GM12878 (cell line): ENCODE measurements at regions not wholly inside any gene's neighbourhood (a gene's known extent, or its start where the extent isn't known, plus 50 kb on each side); places are given as distances from the start of the nearest gene placed in this dataset.

Experiments used
- ATAC-seq: fragments of 200-7000 bp; cut with Tn5 transposase; 3 replicates; pipeline ENCODE4 v1.9.1; 2020; ENCODE audit warnings: mild to moderate bottlenecking, moderate library complexity
- BruUV-seq: library from RNA; stranded (reverse); fragments of 400-500 nt; replicated peaks from 2 replicates; lab custom pipeline; 2021; lab: Mats Ljungman, UMichigan
- CTCF ChIA-PET: fragments of 300-600 bp; sonication (Branson Sonifier 250); formaldehyde crosslinking; extraction: SDS; loops from one replicate; lab custom pipeline; 2021; ENCODE audit warnings: inconsistent platforms; lab: Yijun Ruan, JAX
- POLR2A ChIA-PET: fragments of 350-600 bp; formaldehyde crosslinking; extraction: SDS; loops from one replicate; lab custom pipeline; 2021; ENCODE audit warnings: inconsistent platforms; lab: Charles Lee
- RAD21 ChIA-PET: fragments of 300-600 bp; sonication (Branson Sonifier 250); formaldehyde crosslinking; loops from one replicate; lab custom pipeline; 2023; ENCODE audit warnings: antibody characterized with exemption; ENCODE audit not compliant: unreplicated experiment; lab: Charles Lee
- SMC1A ChIA-PET: fragments of 300-600 bp; sonication (Branson Sonifier 250); formaldehyde crosslinking; loops from one replicate; lab custom pipeline; 2023; ENCODE audit not compliant: unreplicated experiment, uncharacterized antibody; lab: Charles Lee
- DNase-seq: peaks from one replicate; pipeline ENCODE4 v3.0.0-alpha.2; 2011; ENCODE audit warnings: low read depth, low spot score
- FAIRE-seq: peaks from 3 replicates; lab custom pipeline; 2011; peaks lifted over from hg19 to GRCh38; lab: Jason Lieb, UNC
- H2AFZ ChIP-seq: 2 replicates; pipeline ENCODE4 v1.6.0; 2011; ENCODE audit warnings: low read depth, low read length, control low read depth; ENCODE audit not compliant: control insufficient read depth
- H3K27ac ChIP-seq: 2 replicates; pipeline ENCODE4 v1.5.1; 2011; ENCODE audit warnings: control low read depth; ENCODE audit not compliant: control insufficient read depth, insufficient read depth
- H3K27me3 ChIP-seq, 2 experiments: replicated peaks in 1 of 2; 2 replicates each; pipeline versions ENCODE4 v1.6.0 to v1.6.1; 2011; ENCODE audit warnings: low read length in 1 of 2; ENCODE audit not compliant: control insufficient read depth in 2 of 2, insufficient read depth in 2 of 2
- H3K36me3 ChIP-seq, 2 experiments: 2 replicates each; pipeline ENCODE4 v1.5.1; 2011; ENCODE audit warnings: low read length in 1 of 2; ENCODE audit not compliant: control insufficient read depth in 2 of 2, insufficient read depth in 2 of 2
- H3K4me1 ChIP-seq: 2 replicates; pipeline ENCODE4 v1.6.1; 2011; ENCODE audit warnings: mild to moderate bottlenecking, low read length, moderate library complexity, mixed read lengths; ENCODE audit not compliant: control insufficient read depth, insufficient read depth
- H3K4me2 ChIP-seq: 2 replicates; pipeline ENCODE4 v1.6.0; 2011; ENCODE audit warnings: control low read depth; ENCODE audit not compliant: control insufficient read depth, insufficient read depth
- H3K4me3 ChIP-seq: fragments of 200-600 bp; sonication (generic); 2 replicates; pipeline ENCODE4 v1.5.1; 2016
- H3K79me2 ChIP-seq: 2 replicates; pipeline ENCODE4 v1.6.0; 2011; ENCODE audit warnings: low read length; ENCODE audit not compliant: control insufficient read depth, insufficient read depth
- H3K9ac ChIP-seq: 2 replicates; pipeline ENCODE4 v1.8.0; 2011; ENCODE audit warnings: low read length, control low read depth, mixed read lengths; ENCODE audit not compliant: control insufficient read depth, insufficient read depth
- H3K9me3 ChIP-seq: replicated peaks from 3 replicates; pipeline ENCODE4 v1.5.1; 2011; ENCODE audit warnings: mild to moderate bottlenecking, low read length; ENCODE audit not compliant: control insufficient read depth, insufficient read depth
- H4K20me1 ChIP-seq: 2 replicates; pipeline ENCODE4 v1.6.0; 2011; ENCODE audit not compliant: control insufficient read depth, insufficient read depth
- BHLHE40 ChIP-seq, 2 experiments: fragments of 450-650 bp in 1 of 2; IDR thresholded peaks; 2 replicates each; pipeline ENCODE4 v1.6.1; 2011 to 2017; ENCODE audit warnings: low read depth in 2 of 2, borderline replicate concordance in 1 of 2, improper control_type of control experiment in 1 of 2, low read length in 1 of 2, mild to moderate bottlenecking in 1 of 2
- CBFB ChIP-seq: IDR thresholded peaks from 2 replicates; pipeline ENCODE4 v1.6.1; 2016; ENCODE audit warnings: antibody characterized with exemption, low read depth
- CBX5 ChIP-seq: sonication (generic); IDR thresholded peaks from 2 replicates; pipeline ENCODE4 v1.6.1; 2016; ENCODE audit warnings: low read depth, moderate library complexity, mild to moderate bottlenecking, inconsistent platforms
- IRF4 ChIP-seq: IDR thresholded peaks from 2 replicates; pipeline ENCODE4 v1.6.1; 2011; ENCODE audit warnings: low read depth, low read length
- LARP7 ChIP-seq: fragments of 450-650 bp; IDR thresholded peaks from 2 replicates; pipeline ENCODE4 v1.6.1; 2017; ENCODE audit warnings: mild to moderate bottlenecking
- MLLT1 ChIP-seq: fragments of 450-650 bp; IDR thresholded peaks from 2 replicates; pipeline ENCODE4 v1.6.1; 2016; ENCODE audit warnings: mild to moderate bottlenecking
- POU2F2 ChIP-seq: IDR thresholded peaks from 3 replicates; pipeline ENCODE4 v1.6.1; 2011; ENCODE audit warnings: low read depth, mild to moderate bottlenecking, low read length, borderline replicate concordance
- RELA ChIP-seq: fragments of 450-650 bp; IDR thresholded peaks from 2 replicates; pipeline ENCODE4 v1.8.0; 2014; ENCODE audit warnings: borderline replicate concordance; ENCODE audit not compliant: partially characterized antibody
- RFX5 ChIP-seq: IDR thresholded peaks from 2 replicates; pipeline ENCODE4 v1.6.1; 2011; ENCODE audit warnings: low read depth, low read length, improper control_type of control experiment
- SIX5 ChIP-seq: IDR thresholded peaks from 2 replicates; pipeline ENCODE4 v1.6.1; 2011; ENCODE audit warnings: mild to moderate bottlenecking, low read depth, low read length, moderate library complexity; ENCODE audit not compliant: severe bottlenecking
- SMAD1 ChIP-seq: fragments of 450-650 bp; IDR thresholded peaks from 2 replicates; pipeline ENCODE4 v1.6.1; 2018; ENCODE audit warnings: mild to moderate bottlenecking, low read depth; ENCODE audit not compliant: partially characterized antibody
- ZNF217 ChIP-seq: fragments of 450-650 bp; IDR thresholded peaks from 2 replicates; pipeline ENCODE4 v1.6.1; 2017; ENCODE audit warnings: antibody characterized with exemption, mild to moderate bottlenecking
- ZNF24 ChIP-seq: fragments of 450-650 bp; IDR thresholded peaks from 2 replicates; pipeline ENCODE4 v1.6.1; 2017; ENCODE audit warnings: antibody characterized with exemption, mild to moderate bottlenecking
- WGBS: methylation state at CpG from one replicate; pipeline ENCODE4 v1.1.6; 2016; ENCODE audit warnings: low lambda C conversion rate; ENCODE audit not compliant: insufficient replicate concordance, insufficient coverage; ENCODE audit errors: missing lambda C conversion rate; 5-methylcytosine and 5-hydroxymethylcytosine counted together
- in situ Hi-C: fragments of 300-500 bp; cut with MboI; formaldehyde crosslinking; loops from 9 replicates; pipeline ENCODE4 v1.14.3; 2018; ENCODE audit warnings: mixed read lengths
- intact Hi-C: fragments of 100-400 bp; cut with micrococcal nuclease; formaldehyde crosslinking; loops from one replicate; pipeline ENCODE4 v1.14.2; 2022; ENCODE audit not compliant: unreplicated experiment
- TF ChIP-seq, protein P1 (sequence below): IDR thresholded peaks from 2 replicates; pipeline ENCODE4 v1.6.1; 2012; ENCODE audit warnings: low read length, inconsistent platforms
- TF ChIP-seq, protein P2 (sequence below): fragments of 450-650 bp; IDR thresholded peaks from 2 replicates; pipeline ENCODE4 v1.6.1; 2017; ENCODE audit warnings: mild to moderate bottlenecking, moderate library complexity
- TF ChIP-seq, protein P3 (sequence below): IDR thresholded peaks from 2 replicates; pipeline ENCODE4 v1.6.1; 2012; ENCODE audit warnings: mild to moderate bottlenecking, low read depth, low read length

DNA sequence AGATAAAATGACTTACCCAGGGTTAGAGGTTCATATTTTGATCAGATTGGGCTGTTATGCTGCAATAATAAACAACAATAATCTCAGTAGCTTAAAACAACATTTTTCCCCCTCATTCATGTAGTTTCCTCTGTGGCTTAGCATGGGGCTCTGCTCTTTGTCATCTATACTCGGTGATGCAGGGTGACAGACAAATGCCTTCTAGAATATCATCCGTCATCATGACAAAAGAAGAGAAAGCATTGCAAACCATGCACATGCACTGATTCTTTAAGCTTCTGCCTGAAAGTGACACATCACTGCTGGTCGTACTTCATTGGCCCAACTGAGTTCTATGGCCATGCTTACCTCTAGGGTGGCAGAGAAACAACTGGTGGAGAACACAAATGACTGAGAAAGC is 58.8 kb upstream of the MAMDC2 start:
- Histone ChIP-seq H3K4me2 (no peak overlapping the region), H3K9me3 (no peaks in the 10 kb centered on the region), H3K79me2 (no peaks in the 10 kb centered on the region), H3K36me3 (no peaks in the 10 kb centered on the region), H3K27ac (no peak overlapping the region), H3K27me3 (no peaks in the 10 kb centered on the region), H4K20me1 (no peaks in the 10 kb centered on the region), H3K4me3 (no peak overlapping the region), H2AFZ (no peak overlapping the region), H3K4me1 (no peaks in the 10 kb centered on the region), H3K9ac (no peak overlapping the region)
- intact Hi-C loops (no loop called here), in situ Hi-C loops (no loop called here)
- RAD21 ChIA-PET = no interaction called here
- WGBS = 18% methylated on average over 3 of the region's 3 CpGs
- BruUV-seq = no TSS peak
- ATAC-seq (no peak), FAIRE-seq (no peak), DNase-seq (no peak)
- SMC1A ChIA-PET = no interaction called here
- POLR2A ChIA-PET = no interaction called here
- CTCF ChIA-PET = interaction anchor here (1.0 to 4.2 kb wide), 2 partner anchors 127 to 617 kb away, joined by 4 to 17 read pairs; no protein-coding TSS in a partner anchor
- TF ChIP-seq, protein P1, sequence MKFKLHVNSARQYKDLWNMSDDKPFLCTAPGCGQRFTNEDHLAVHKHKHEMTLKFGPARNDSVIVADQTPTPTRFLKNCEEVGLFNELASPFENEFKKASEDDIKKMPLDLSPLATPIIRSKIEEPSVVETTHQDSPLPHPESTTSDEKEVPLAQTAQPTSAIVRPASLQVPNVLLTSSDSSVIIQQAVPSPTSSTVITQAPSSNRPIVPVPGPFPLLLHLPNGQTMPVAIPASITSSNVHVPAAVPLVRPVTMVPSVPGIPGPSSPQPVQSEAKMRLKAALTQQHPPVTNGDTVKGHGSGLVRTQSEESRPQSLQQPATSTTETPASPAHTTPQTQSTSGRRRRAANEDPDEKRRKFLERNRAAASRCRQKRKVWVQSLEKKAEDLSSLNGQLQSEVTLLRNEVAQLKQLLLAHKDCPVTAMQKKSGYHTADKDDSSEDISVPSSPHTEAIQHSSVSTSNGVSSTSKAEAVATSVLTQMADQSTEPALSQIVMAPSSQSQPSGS = no peak
- TF ChIP-seq IRF4 (no peak), POU2F2 (no peak), MLLT1 (no peak), RFX5 (no peak), ZNF24 (no peak), CBFB (no peak), CBX5 (no peak), SMAD1 (no peak), SIX5 (no peak), LARP7 (no peak), BHLHE40 (IDR thresholded peaks at IDR 0.05; ENCODE audit: borderline replicate concordance in 1 of 2, low read depth in 2 of 2, low read length in 1 of 2) (no peak), RELA (no peak), ZNF217 (no peak)
- TF ChIP-seq, protein P2, sequence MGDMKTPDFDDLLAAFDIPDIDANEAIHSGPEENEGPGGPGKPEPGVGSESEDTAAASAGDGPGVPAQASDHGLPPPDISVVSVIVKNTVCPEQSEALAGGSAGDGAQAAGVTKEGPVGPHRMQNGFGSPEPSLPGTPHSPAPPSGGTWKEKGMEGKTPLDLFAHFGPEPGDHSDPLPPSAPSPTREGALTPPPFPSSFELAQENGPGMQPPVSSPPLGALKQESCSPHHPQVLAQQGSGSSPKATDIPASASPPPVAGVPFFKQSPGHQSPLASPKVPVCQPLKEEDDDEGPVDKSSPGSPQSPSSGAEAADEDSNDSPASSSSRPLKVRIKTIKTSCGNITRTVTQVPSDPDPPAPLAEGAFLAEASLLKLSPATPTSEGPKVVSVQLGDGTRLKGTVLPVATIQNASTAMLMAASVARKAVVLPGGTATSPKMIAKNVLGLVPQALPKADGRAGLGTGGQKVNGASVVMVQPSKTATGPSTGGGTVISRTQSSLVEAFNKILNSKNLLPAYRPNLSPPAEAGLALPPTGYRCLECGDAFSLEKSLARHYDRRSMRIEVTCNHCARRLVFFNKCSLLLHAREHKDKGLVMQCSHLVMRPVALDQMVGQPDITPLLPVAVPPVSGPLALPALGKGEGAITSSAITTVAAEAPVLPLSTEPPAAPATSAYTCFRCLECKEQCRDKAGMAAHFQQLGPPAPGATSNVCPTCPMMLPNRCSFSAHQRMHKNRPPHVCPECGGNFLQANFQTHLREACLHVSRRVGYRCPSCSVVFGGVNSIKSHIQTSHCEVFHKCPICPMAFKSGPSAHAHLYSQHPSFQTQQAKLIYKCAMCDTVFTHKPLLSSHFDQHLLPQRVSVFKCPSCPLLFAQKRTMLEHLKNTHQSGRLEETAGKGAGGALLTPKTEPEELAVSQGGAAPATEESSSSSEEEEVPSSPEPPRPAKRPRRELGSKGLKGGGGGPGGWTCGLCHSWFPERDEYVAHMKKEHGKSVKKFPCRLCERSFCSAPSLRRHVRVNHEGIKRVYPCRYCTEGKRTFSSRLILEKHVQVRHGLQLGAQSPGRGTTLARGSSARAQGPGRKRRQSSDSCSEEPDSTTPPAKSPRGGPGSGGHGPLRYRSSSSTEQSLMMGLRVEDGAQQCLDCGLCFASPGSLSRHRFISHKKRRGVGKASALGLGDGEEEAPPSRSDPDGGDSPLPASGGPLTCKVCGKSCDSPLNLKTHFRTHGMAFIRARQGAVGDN = no peak
- TF ChIP-seq, protein P3, sequence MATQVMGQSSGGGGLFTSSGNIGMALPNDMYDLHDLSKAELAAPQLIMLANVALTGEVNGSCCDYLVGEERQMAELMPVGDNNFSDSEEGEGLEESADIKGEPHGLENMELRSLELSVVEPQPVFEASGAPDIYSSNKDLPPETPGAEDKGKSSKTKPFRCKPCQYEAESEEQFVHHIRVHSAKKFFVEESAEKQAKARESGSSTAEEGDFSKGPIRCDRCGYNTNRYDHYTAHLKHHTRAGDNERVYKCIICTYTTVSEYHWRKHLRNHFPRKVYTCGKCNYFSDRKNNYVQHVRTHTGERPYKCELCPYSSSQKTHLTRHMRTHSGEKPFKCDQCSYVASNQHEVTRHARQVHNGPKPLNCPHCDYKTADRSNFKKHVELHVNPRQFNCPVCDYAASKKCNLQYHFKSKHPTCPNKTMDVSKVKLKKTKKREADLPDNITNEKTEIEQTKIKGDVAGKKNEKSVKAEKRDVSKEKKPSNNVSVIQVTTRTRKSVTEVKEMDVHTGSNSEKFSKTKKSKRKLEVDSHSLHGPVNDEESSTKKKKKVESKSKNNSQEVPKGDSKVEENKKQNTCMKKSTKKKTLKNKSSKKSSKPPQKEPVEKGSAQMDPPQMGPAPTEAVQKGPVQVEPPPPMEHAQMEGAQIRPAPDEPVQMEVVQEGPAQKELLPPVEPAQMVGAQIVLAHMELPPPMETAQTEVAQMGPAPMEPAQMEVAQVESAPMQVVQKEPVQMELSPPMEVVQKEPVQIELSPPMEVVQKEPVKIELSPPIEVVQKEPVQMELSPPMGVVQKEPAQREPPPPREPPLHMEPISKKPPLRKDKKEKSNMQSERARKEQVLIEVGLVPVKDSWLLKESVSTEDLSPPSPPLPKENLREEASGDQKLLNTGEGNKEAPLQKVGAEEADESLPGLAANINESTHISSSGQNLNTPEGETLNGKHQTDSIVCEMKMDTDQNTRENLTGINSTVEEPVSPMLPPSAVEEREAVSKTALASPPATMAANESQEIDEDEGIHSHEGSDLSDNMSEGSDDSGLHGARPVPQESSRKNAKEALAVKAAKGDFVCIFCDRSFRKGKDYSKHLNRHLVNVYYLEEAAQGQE = no peak
